Stimulated activated naive CD8-positive, alpha-beta T cell treated with anti-CD3 and anti-CD28 coated beads, Interleukin-15, Interleukin-2, amounts not matched to agents 100 U/mL and 50 U/mL, for 24 hours (primary cell): ENCODE measurements at regions not wholly inside any gene's neighbourhood (a gene's known extent, or its start where the extent isn't known, plus 50 kb on each side); places are given as distances from the start of the nearest gene placed in this dataset.
"Not testable (repeated sequence)": the region's sequence is repeated elsewhere in the genome, so short reads cannot be mapped to it uniquely, and the experiment has no call there.

Experiments used
- ATAC-seq: fragments of 150-1000 bp; cut with Tn5 transposase; one replicate; pipeline ENCODE4 v1.10.0; 2021
- DNase-seq: peaks from one replicate; pipeline ENCODE4 v3.0.0; 2021

- not testable (repeated sequence) for ATAC-seq, DNase-seq
Measured at GRCh38 chr1:70751676-70752287, 295.8 kb downstream of the PTGER3 start.

GRCh38 chr1:70754701-70755100, 292.9 kb downstream of the PTGER3 start:
- DNase-seq (no peak), ATAC-seq (no peak)

- ATAC-seq: no peak
- DNase-seq: no peak
Measured at GRCh38 chr1:70760154-70760553, 287.5 kb downstream of the PTGER3 start.

GRCh38 chr1:70762386-70762785, 285.2 kb downstream of the PTGER3 start:
- DNase-seq (no peak), ATAC-seq (no peak)

- ATAC-seq: no peak
Measured at GRCh38 chr1:70764747-70765146, 282.9 kb downstream of the PTGER3 start.

GRCh38 chr1:70767377-70767776, 280.2 kb downstream of the PTGER3 start:
- ATAC-seq (no peak), DNase-seq (no peak)

More at GRCh38 chr1:70764747-70765146, 282.9 kb downstream of the PTGER3 start:
- no peak for DNase-seq

GRCh38 chr1:70768216-70768615, 279.4 kb downstream of the PTGER3 start:
- no peak for ATAC-seq
- no peak for DNase-seq

GRCh38 chr1:70778056-70778762, 269.4 kb downstream of the PTGER3 start:
- DNase-seq: no peak
- no peak for ATAC-seq

GRCh38 chr1:70778934-70779333, 268.7 kb downstream of the PTGER3 start:
- no peak for ATAC-seq
- DNase-seq: no peak

GRCh38 chr1:70779571-70779970, 268.0 kb downstream of the PTGER3 start:
- ATAC-seq: peak; percentile 66
- DNase-seq: no peak

- ATAC-seq: no peak
- no peak for DNase-seq
Measured at GRCh38 chr1:70785287-70785686, 262.3 kb downstream of the PTGER3 start.

GRCh38 chr1:70790232-70790923, 257.2 kb downstream of the PTGER3 start:
- DNase-seq: no peak
- ATAC-seq: no peak

- not testable (repeated sequence) for DNase-seq, ATAC-seq
Measured at GRCh38 chr1:70795064-70795463, 252.6 kb downstream of the PTGER3 start.

GRCh38 chr1:70796298-70796697, 251.3 kb downstream of the PTGER3 start:
- ATAC-seq, DNase-seq: not testable (repeated sequence)

- ATAC-seq, DNase-seq: not testable (repeated sequence)
Measured at GRCh38 chr1:70802625-70803024, 245.0 kb downstream of the PTGER3 start.

GRCh38 chr1:70805641-70806040, 242.0 kb downstream of the PTGER3 start:
- no peak for ATAC-seq
- no peak for DNase-seq

- ATAC-seq: no peak
- no peak for DNase-seq
Measured at GRCh38 chr1:70807088-70807664, 240.4 kb downstream of the PTGER3 start.

GRCh38 chr1:70809069-70809468, 238.5 kb downstream of the PTGER3 start:
- DNase-seq: no peak
- ATAC-seq: no peak

- ATAC-seq (no peak), DNase-seq (no peak)
Measured at GRCh38 chr1:70811815-70812214, 235.8 kb downstream of the PTGER3 start.

GRCh38 chr1:70812442-70813109, 235.0 kb downstream of the PTGER3 start:
- no peak for DNase-seq
- no peak for ATAC-seq

GRCh38 chr1:70818401-70818800, 229.2 kb downstream of the PTGER3 start:
- no peak for DNase-seq
- ATAC-seq: no peak

GRCh38 chr1:70819231-70819630, 228.4 kb downstream of the PTGER3 start:
- ATAC-seq: no peak
- DNase-seq: no peak
